Skeletal muscle tissue (tissue), 3 donors: ENCODE measurements at regions not wholly inside any gene's neighbourhood (a gene's known extent, or its start where the extent isn't known, plus 50 kb on each side); places are given as distances from the start of the nearest gene placed in this dataset.
A peak's percentile ranks its signal among the peaks of the same experiment; 100 is the strongest.
"Not testable (repeated sequence)": the region's sequence is repeated elsewhere in the genome, so short reads cannot be mapped to it uniquely, and the experiment has no call there.

Source experiments
- H3K27ac ChIP-seq: one replicate; pipeline ENCODE4 v1.7.0; 2013; ENCODE audit warnings: mild to moderate bottlenecking, low read depth, low read length, inconsistent platforms
- H3K27me3 ChIP-seq, 3 donors: one replicate each; pipeline ENCODE4 v1.7.0; 2013; ENCODE audit warnings: low read length in 3 of 3; ENCODE audit not compliant: control insufficient read depth in 3 of 3, insufficient read depth in 3 of 3
- H3K36me3 ChIP-seq, 3 donors: one replicate each; pipeline ENCODE4 v1.7.0; 2013; ENCODE audit warnings: low read length in 3 of 3; ENCODE audit not compliant: control insufficient read depth in 3 of 3, insufficient read depth in 3 of 3
- H3K4me1 ChIP-seq, 3 donors: one replicate each; pipeline ENCODE4 v1.7.0; 2013; ENCODE audit warnings: low read length in 3 of 3, mild to moderate bottlenecking in 3 of 3; ENCODE audit not compliant: control insufficient read depth in 3 of 3, insufficient read depth in 3 of 3
- H3K4me3 ChIP-seq, 3 donors: one replicate each; pipeline ENCODE4 v1.7.0; 2013; ENCODE audit warnings: low read length in 3 of 3
- H3K9ac ChIP-seq, 3 donors: one replicate each; pipeline ENCODE4 v1.7.0; 2013; ENCODE audit warnings: low read length in 3 of 3, mild to moderate bottlenecking in 3 of 3, moderate library complexity in 2 of 3, low read depth in 1 of 3
- H3K9me3 ChIP-seq, 3 donors: one replicate each; pipeline ENCODE4 v1.7.0; 2013; ENCODE audit warnings: low read length in 3 of 3; ENCODE audit not compliant: control insufficient read depth in 3 of 3
- donor health status: Osteomylitis.

DNA sequence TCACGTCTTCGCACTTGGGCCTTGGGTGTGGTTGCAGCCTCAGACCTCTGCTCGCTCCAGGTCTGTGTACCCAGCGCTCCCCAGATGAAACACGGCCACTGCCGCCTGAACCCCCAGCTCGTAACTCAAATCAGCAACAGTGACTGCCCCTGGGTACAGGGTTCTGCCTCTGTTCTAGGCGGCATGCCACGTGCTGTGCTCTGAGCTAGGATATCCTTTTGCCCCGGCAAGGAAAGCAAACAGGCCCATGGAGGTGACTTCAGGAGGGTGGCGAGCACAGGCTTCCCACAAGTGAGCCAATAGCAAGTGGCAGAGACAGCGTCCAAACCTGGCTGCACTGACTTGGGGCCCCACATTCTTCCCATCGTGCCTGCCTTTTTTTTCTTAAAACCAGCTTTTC, 96.3 kb upstream of the PZP start:
- not testable (repeated sequence) for H3K27me3 ChIP-seq, H3K36me3 ChIP-seq, H3K27ac ChIP-seq, H3K4me3 ChIP-seq, H3K9me3 ChIP-seq, H3K9ac ChIP-seq, H3K4me1 ChIP-seq

DNA sequence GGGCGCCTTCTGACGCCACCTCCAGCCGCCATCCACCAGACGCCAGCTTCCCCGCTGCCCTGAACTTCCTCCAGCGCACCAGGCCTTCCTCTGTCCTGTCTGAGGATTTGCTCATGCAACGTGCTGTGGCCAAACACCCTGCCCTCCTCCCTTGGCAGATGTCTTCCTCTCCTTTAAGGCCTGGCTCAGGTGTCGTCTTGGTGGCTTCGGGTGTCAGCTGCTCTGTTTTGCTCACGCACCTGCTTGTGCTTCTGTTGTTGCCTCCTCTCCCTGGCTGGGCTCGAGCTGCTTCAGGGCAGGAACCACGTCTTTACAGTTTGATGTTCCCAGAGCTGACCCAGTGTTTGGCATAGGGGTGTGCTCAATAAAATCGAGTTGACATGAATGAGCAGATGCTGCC, 87.7 kb upstream of the PZP start:
- H3K36me3 ChIP-seq, H3K27ac ChIP-seq, H3K9me3 ChIP-seq, H3K4me1 ChIP-seq, H3K9ac ChIP-seq, H3K4me3 ChIP-seq, H3K27me3 ChIP-seq: not testable (repeated sequence)

DNA sequence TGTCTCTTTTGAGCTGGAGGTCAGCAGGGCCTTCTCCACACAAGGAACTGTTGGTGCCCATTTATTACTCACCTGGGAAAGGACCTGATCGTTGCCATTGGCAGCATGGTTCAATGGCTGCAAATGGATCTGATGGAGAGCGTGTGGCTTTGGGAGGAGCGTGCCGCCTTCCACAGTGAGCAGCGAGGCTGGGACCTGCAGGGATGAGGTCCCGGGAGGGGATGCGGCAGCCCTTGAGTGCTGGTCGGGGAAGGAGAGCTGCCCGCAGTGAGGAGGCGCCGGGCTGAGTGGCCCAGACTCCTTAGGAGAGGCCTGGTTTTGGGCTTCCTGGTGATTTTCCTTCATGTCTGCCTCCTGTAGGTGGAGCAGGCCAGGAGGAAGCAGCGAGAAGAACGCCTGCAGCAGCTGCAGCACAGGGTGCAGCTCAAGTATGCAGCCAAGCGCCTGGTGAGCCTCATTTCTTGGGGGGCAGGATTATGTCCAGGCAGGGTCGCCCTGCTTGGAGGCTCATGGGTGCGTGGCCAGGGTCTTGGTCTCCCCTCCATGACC, 86.0 kb upstream of the PZP start:
- not testable (repeated sequence) for H3K4me1 ChIP-seq, H3K27me3 ChIP-seq, H3K36me3 ChIP-seq, H3K27ac ChIP-seq, H3K9me3 ChIP-seq, H3K9ac ChIP-seq, H3K4me3 ChIP-seq

DNA sequence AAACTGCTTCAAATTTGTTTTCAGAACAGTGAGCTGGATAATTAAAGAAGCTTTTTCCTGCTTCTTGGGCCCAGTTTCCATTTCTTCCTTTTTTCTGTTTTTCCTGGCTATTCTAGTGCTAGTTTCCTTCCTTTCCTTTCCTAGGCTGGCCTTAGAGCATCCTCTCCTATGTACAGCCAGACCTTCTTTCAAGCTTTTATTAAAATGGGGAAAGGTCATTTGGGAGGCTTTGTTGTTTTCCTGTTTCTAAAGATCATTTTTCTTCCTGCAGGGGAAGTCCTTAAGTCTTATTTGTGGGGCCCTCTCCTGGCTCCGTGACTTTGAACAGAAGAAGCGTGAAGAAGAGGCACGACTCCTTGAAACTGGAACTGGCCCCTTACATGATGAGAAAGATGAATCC, 85.2 kb upstream of the PZP start:
- not testable (repeated sequence) for H3K4me1 ChIP-seq, H3K4me3 ChIP-seq, H3K27ac ChIP-seq, H3K9ac ChIP-seq, H3K27me3 ChIP-seq, H3K9me3 ChIP-seq, H3K36me3 ChIP-seq

DNA sequence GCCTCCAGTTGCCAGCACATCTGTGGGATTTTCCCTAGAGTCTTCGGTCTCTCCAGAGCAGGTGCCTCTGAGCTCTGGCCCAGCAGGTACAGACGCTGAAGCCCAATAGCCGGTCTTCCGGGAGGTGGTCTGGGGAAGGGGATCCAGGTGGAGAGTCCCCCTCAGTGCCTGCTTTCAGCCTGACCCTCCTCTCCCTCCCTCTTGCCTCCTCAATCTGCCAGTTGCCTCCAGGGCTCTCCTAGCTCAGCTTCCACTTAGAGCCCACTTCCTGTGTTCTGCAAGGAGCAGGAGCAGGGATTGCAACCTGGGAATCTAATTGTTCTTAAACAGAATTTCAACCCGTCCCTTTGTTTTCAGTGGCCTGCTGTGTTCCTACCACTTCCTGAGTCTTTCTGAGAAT, 81.8 kb upstream of the PZP start:
- not testable (repeated sequence) for H3K9ac ChIP-seq, H3K36me3 ChIP-seq, H3K4me3 ChIP-seq, H3K27me3 ChIP-seq, H3K9me3 ChIP-seq, H3K4me1 ChIP-seq, H3K27ac ChIP-seq

DNA sequence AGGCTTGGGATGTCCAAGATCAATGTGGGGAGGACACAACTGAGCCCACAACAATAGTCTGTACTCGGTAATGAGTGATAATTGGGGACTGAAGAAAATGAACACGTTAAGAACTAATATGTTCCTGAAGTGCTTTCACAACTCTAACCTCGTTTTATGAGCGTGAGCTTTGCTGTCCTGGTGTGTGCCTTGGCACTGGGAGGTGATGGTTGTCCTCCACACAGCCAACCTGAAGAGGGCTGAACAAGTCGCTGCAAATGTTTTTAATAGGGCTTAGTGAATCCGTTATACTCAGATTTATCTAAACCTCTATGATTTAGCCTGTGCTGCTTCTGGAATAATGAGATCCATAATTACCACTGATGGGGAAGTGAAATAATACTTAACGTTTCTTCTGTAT, 76.5 kb upstream of the PZP start:
- not testable (repeated sequence) for H3K4me1 ChIP-seq, H3K27ac ChIP-seq, H3K4me3 ChIP-seq, H3K9ac ChIP-seq, H3K36me3 ChIP-seq, H3K27me3 ChIP-seq, H3K9me3 ChIP-seq

DNA sequence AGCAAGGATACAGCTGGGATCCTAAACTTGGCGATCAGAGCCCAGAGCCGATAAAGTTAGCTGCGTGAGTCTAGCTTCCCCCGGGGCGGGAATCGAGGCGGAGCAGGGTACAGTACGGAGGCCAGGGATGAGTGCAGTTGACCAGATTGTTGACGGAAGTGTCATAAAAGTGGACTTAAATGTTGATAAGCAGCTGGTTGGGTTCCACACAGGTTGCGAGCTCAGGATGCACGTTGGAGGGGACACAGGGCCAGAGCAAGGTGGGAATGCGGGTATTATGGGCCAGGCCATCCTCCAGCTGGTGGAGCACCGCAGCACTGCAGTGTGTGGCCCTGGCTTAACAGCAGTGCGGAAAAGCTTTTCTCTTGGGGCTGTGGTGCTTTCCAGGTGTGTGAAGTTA, 76.0 kb upstream of the PZP start:
- not testable (repeated sequence) for H3K9ac ChIP-seq

DNA sequence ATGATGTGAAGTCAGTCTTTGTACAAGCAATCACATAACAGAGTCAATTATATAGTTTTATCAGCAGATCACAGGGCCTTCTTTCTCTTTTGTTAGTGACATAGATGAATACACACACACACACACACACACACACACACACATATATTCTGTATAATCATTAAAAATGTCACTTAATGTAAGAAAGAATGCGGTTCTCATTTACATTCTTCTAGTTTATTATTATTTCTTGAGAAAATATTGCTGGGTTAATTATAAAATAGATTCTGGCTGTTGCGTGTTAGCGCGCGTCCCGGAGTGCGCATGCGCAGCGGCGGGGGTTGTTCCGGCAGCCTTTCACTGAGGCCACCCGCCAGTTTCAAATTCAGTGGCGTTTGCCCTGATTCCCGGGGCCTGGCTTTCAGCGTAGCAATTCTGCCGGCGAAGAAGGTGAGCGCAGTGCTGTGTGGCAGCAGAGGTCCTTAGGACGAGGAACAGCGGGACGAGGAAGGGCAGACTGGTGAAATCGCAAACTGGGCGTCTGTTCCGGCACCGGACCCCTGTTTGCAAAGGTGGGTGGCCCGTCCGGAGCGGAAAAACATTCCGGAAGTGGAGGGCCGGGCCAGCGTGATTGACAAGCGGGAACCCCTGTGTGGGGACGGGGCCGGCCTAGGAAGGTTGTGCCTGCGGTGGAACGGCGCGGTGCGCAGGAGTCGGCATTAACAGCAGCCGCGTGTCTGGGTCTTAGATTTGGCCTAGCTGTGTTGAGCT, 75.3 kb upstream of the PZP start:
- not testable (repeated sequence) for H3K27me3 ChIP-seq, H3K4me1 ChIP-seq, H3K27ac ChIP-seq, H3K9me3 ChIP-seq, H3K36me3 ChIP-seq
- Histone ChIP-seq H3K9ac (peak overlapping the region; percentile 25 to 66 (median 45)), H3K4me3 (peak overlapping the region; percentile 29 to 69 (median 49))

More for the DNA sequence above, 76.0 kb upstream of the PZP start:
- peak overlapping the region in 1 of 3 donors; percentile 51 for H3K4me3 ChIP-seq
- H3K27me3 ChIP-seq, H3K9me3 ChIP-seq, H3K27ac ChIP-seq, H3K4me1 ChIP-seq, H3K36me3 ChIP-seq: not testable (repeated sequence)

DNA sequence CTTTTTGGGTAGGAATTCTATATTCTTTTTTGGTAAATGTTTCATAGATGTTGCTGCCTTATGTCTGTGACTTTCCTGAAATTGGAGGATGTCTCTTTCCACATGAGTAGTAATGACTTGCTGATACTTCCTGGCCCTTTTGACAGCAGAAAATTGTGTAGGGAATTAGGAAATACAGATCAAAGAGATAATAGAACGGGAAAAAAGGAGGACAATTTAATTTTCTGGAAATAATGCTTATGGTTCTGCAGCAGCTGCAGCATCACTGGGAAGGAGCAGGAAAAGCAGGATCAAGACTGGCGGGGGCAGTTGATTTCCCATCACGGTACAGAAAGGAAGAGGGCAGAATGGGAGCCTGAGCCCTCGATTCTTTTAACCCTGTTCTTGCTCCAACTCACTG, 68.8 kb upstream of the PZP start:
- no peak overlapping the region for H3K4me3 ChIP-seq

DNA sequence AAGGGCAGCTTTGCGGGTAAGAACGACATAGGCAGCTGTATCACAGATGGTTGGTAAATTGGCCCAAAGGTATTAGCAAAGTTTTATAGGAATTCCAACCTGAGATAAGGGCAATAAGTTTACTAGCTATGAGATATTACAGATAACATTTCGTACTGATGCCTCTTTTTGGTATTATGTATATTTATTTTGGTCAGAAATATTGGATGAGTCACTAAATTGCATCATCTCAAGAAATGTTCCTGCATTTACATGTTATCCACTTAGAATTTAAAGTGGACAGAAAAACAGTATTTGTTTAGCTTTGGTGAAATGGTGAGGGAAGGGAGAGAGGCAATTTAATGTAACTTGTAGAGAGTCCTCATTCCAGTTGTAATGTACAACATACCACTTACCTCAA, 65.1 kb upstream of the PZP start:
- Histone ChIP-seq H3K9me3 (no peaks in the 10 kb centered on the region), H3K36me3 (no peaks in the 10 kb centered on the region)

More for the DNA sequence above, 68.8 kb upstream of the PZP start:
- Histone ChIP-seq H3K27me3 (no peaks in the 10 kb centered on the region), H3K9ac (no peak overlapping the region), H3K27ac (no peak overlapping the region), H3K9me3 (no peaks in the 10 kb centered on the region), H3K36me3 (no peaks in the 10 kb centered on the region), H3K4me1 (no peaks in the 10 kb centered on the region)

More for the DNA sequence above, 65.1 kb upstream of the PZP start:
- Histone ChIP-seq H3K4me1 (no peaks in the 10 kb centered on the region), H3K27me3 (no peaks in the 10 kb centered on the region), H3K27ac (no peak overlapping the region), H3K9ac (no peak overlapping the region), H3K4me3 (no peak overlapping the region)
